ENCODE measurements at regions not wholly inside any gene's neighbourhood (a gene's known extent, or its start where the extent isn't known, plus 50 kb on each side); places are given as distances from the start of the nearest gene placed in this dataset.

- no peak overlapping the region for H3K27ac ChIP-seq (ENCODE audit: low read depth in 1 of 2, low read length in 2 of 2)
- DNase-seq (ENCODE audit: low spot score): no peak
- TF ChIP-seq HNF4G (IDR thresholded peaks at IDR 0.05): no peak
- TF ChIP-seq SP1 (IDR thresholded peaks at IDR 0.05): no peak
- TF ChIP-seq, protein P1, sequence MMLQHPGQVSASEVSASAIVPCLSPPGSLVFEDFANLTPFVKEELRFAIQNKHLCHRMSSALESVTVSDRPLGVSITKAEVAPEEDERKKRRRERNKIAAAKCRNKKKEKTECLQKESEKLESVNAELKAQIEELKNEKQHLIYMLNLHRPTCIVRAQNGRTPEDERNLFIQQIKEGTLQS (IDR thresholded peaks at IDR 0.05): no peak
- TF ChIP-seq, protein P2, sequence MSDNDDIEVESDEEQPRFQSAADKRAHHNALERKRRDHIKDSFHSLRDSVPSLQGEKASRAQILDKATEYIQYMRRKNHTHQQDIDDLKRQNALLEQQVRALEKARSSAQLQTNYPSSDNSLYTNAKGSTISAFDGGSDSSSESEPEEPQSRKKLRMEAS (IDR thresholded peaks at IDR 0.05): no peak
- TF ChIP-seq JUND (IDR thresholded peaks at IDR 0.05): no peak
- TF ChIP-seq FOXA2 (IDR thresholded peaks at IDR 0.05): no peak
- TF ChIP-seq NR2F2 (IDR thresholded peaks at IDR 0.05): no peak
- TF ChIP-seq FOXA1 (IDR thresholded peaks at IDR 0.05): no peak
- TF ChIP-seq, protein P3, sequence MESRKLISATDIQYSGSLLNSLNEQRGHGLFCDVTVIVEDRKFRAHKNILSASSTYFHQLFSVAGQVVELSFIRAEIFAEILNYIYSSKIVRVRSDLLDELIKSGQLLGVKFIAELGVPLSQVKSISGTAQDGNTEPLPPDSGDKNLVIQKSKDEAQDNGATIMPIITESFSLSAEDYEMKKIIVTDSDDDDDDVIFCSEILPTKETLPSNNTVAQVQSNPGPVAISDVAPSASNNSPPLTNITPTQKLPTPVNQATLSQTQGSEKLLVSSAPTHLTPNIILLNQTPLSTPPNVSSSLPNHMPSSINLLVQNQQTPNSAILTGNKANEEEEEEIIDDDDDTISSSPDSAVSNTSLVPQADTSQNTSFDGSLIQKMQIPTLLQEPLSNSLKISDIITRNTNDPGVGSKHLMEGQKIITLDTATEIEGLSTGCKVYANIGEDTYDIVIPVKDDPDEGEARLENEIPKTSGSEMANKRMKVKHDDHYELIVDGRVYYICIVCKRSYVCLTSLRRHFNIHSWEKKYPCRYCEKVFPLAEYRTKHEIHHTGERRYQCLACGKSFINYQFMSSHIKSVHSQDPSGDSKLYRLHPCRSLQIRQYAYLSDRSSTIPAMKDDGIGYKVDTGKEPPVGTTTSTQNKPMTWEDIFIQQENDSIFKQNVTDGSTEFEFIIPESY (IDR thresholded peaks at IDR 0.05): no peak
- no peak for TF ChIP-seq GABPA (IDR thresholded peaks at IDR 0.05 in 1 of 2, conservative IDR thresholded peaks at IDR 0.05 in 1 of 2)
- no peak for TF ChIP-seq EGR1 (IDR thresholded peaks at IDR 0.05; ENCODE audit: low read depth in 2 of 2)
- no peak for TF ChIP-seq RXRA (IDR thresholded peaks at IDR 0.05)
- TF ChIP-seq TAF1 (conservative IDR thresholded peaks at IDR 0.05): no peak
- no peak for TF ChIP-seq CTCF (IDR thresholded peaks at IDR 0.05; ENCODE audit: low read depth, low read length, missing input control)
- TF ChIP-seq YY1 (IDR thresholded peaks at IDR 0.05): no peak
- no peak for TF ChIP-seq RAD21 (IDR thresholded peaks at IDR 0.05)
- H3K36me3 ChIP-seq (ENCODE audit: control insufficient read depth in 4 of 4, insufficient read depth in 3 of 4, low read depth in 1 of 4, low read length in 3 of 4): no peaks in the 10 kb centered on the region
- no peaks in the 10 kb centered on the region for H3K4me1 ChIP-seq (ENCODE audit: control insufficient read depth in 4 of 4, insufficient read depth in 4 of 4, low read length in 3 of 4)
- H3K4me3 ChIP-seq (ENCODE audit: low read depth in 1 of 3, low read length in 3 of 3): no peak overlapping the region
- no peaks in the 10 kb centered on the region for H3K27me3 ChIP-seq (ENCODE audit: control insufficient read depth in 4 of 4, insufficient read depth in 4 of 4, low read length in 3 of 4)
- no peak overlapping the region for H3K9ac ChIP-seq (ENCODE audit: low read depth in 1 of 2, low read length in 2 of 2)
- H3K9me3 ChIP-seq (ENCODE audit: control insufficient read depth in 4 of 4, low read length in 3 of 4): peaks cover 0 to 4% (median 0%) of the 10 kb centered on the region in 4 donors
- 88% methylated on average over 1 of the region's 1 CpG for WGBS
Observed at GRCh38 chr11:106228996-106229395, 151.5 kb downstream of the AASDHPPT start.

- no peaks in the 10 kb centered on the region for H3K36me3 ChIP-seq (ENCODE audit: control insufficient read depth in 4 of 4, insufficient read depth in 3 of 4, low read depth in 1 of 4, low read length in 3 of 4)
- no peak overlapping the region for H3K9ac ChIP-seq (ENCODE audit: low read depth in 1 of 2, low read length in 2 of 2)
- DNase-seq (ENCODE audit: low spot score): no peak
- no peak for TF ChIP-seq NR2F2 (IDR thresholded peaks at IDR 0.05)
- peak; percentile 40 to 54 for TF ChIP-seq RAD21 (IDR thresholded peaks at IDR 0.05)
- peak; percentile 17 for TF ChIP-seq CTCF (IDR thresholded peaks at IDR 0.05; ENCODE audit: low read depth, low read length, missing input control)
- TF ChIP-seq, protein P2 (IDR thresholded peaks at IDR 0.05): no peak
- TF ChIP-seq RXRA (IDR thresholded peaks at IDR 0.05): no peak
- no peaks in the 10 kb centered on the region for H3K4me1 ChIP-seq (ENCODE audit: control insufficient read depth in 4 of 4, insufficient read depth in 4 of 4, low read length in 3 of 4)
- 69% methylated on average over 2 of the region's 2 CpGs for WGBS
- H3K9me3 ChIP-seq (ENCODE audit: control insufficient read depth in 4 of 4, low read length in 3 of 4): peaks cover 0 to 4% (median 0%) of the 10 kb centered on the region in 4 donors
- no peak overlapping the region for H3K27ac ChIP-seq (ENCODE audit: low read depth in 1 of 2, low read length in 2 of 2)
- no peaks in the 10 kb centered on the region for H3K27me3 ChIP-seq (ENCODE audit: control insufficient read depth in 4 of 4, insufficient read depth in 4 of 4, low read length in 3 of 4)
- no peak overlapping the region for H3K4me3 ChIP-seq (ENCODE audit: low read depth in 1 of 3, low read length in 3 of 3)
Observed at GRCh38 chr11:106231591-106231990, 154.1 kb downstream of the AASDHPPT start.
